ENCODE measurements at regions not wholly inside any gene's neighbourhood (a gene's known extent, or its start where the extent isn't known, plus 50 kb on each side); places are given as distances from the start of the nearest gene placed in this dataset.

GRCh38 chr2:44843641-44844310, 97.7 kb upstream of the SIX3 start:
- TF ChIP-seq CTCF (IDR thresholded peaks at IDR 0.05; ENCODE audit: low read depth, low read length, missing input control) (no peak), RXRA (IDR thresholded peaks at IDR 0.05) (no peak), HNF4G (IDR thresholded peaks at IDR 0.05) (no peak), HNF4A (conservative IDR thresholded peaks at IDR 0.05) (no peak)
- TF ChIP-seq, protein P1, sequence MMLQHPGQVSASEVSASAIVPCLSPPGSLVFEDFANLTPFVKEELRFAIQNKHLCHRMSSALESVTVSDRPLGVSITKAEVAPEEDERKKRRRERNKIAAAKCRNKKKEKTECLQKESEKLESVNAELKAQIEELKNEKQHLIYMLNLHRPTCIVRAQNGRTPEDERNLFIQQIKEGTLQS (IDR thresholded peaks at IDR 0.05) = no peak
